Mucosa of stomach (tissue), 1 donor: ENCODE measurements at regions not wholly inside any gene's neighbourhood (a gene's known extent, or its start where the extent isn't known, plus 50 kb on each side); places are given as distances from the start of the nearest gene placed in this dataset.
"Not testable (repeated sequence)": the region's sequence is repeated elsewhere in the genome, so short reads cannot be mapped to it uniquely, and the experiment has no call there.

ENCODE experiments used
- H3K27me3 ChIP-seq: one replicate; pipeline ENCODE4 v1.7.0; 2013; ENCODE audit warnings: mild to moderate bottlenecking, low read length; ENCODE audit not compliant: control insufficient read depth, insufficient read depth
- H3K36me3 ChIP-seq: one replicate; pipeline ENCODE4 v1.7.0; 2013; ENCODE audit warnings: low read length; ENCODE audit not compliant: control insufficient read depth, insufficient read depth
- H3K4me1 ChIP-seq: one replicate; pipeline ENCODE4 v1.7.0; 2013; ENCODE audit warnings: mild to moderate bottlenecking, low read length; ENCODE audit not compliant: control insufficient read depth, insufficient read depth
- H3K4me3 ChIP-seq: one replicate; pipeline ENCODE4 v1.7.0; 2013; ENCODE audit warnings: low read length
- H3K9ac ChIP-seq: one replicate; pipeline ENCODE4 v1.7.0; 2013; ENCODE audit warnings: mild to moderate bottlenecking, low read length, moderate library complexity
- H3K9me3 ChIP-seq: one replicate; pipeline ENCODE4 v1.7.0; 2013; ENCODE audit warnings: mild to moderate bottlenecking, low read length, moderate library complexity; ENCODE audit not compliant: control insufficient read depth
- donor health status: Pancreatic carcinoma.

DNA sequence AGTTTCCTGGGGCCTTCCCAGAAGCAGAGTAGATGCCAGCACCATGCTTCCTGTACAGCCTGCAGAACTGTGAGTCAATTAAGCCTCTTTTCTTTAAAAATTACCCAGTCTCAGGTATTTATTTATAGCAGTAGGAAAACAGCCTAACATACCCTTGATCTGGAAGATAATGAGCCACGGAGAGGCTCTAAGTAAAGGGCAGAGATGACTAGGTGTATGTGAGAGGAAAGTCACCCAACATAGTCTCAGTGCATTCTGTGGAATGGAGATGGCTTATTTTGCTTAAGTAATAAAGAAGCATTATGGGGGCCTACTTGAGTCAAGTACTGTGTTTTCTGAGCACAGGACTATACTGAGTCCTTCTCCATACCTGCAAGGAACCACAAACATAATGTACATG is 199.5 kb downstream of the CPEB2 start:
- Histone ChIP-seq H3K4me3 (no peak overlapping the region), H3K9me3 (no peaks in the 10 kb centered on the region), H3K9ac (no peak overlapping the region), H3K27me3 (no peaks in the 10 kb centered on the region), H3K36me3 (no peaks in the 10 kb centered on the region), H3K4me1 (no peaks in the 10 kb centered on the region)

DNA sequence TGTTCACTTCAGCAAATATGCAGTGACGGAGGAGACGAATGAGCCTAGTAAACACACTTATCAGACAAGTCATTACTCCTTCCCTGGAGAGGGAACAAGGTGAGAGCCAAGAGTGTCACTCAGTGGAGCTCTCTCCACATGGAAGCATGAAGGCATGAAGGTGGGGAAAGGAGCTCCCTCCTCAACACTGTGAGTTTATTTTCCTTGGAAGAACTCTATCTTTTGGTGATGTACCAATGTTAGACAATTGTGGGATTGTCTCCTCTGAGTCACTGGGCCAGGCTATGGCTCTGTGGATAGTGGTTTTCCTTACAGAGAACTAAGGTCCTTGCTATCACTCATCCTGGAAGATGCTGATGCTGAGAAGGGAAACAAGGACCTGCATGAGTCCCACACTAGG is 200.2 kb downstream of the CPEB2 start:
- Histone ChIP-seq H3K4me3 (no peak overlapping the region), H3K4me1 (no peaks in the 10 kb centered on the region), H3K9ac (no peak overlapping the region), H3K9me3 (no peaks in the 10 kb centered on the region), H3K36me3 (no peaks in the 10 kb centered on the region), H3K27me3 (no peaks in the 10 kb centered on the region)

DNA sequence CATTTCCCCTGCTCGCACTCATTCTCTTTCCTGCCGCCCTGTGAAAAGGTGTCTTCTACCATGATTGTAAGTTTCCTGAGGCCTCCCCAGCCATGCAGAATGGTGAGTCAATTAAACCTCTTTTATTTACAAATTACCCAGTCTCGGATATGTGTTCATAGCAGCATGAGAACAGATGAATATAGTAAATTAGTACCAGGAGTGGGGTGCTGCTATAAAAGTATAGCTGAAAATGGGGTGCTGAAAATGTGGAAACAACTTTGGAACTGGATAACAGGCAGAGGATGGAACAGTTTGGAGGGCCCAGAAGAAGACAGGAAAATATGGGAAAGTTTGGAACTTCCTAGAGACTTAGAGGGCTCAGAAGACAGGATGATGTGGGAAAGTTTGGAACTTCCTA is 204.2 kb downstream of the CPEB2 start:
- H3K4me3 ChIP-seq, H3K9me3 ChIP-seq, H3K9ac ChIP-seq, H3K27me3 ChIP-seq, H3K4me1 ChIP-seq, H3K36me3 ChIP-seq: not testable (repeated sequence)

DNA sequence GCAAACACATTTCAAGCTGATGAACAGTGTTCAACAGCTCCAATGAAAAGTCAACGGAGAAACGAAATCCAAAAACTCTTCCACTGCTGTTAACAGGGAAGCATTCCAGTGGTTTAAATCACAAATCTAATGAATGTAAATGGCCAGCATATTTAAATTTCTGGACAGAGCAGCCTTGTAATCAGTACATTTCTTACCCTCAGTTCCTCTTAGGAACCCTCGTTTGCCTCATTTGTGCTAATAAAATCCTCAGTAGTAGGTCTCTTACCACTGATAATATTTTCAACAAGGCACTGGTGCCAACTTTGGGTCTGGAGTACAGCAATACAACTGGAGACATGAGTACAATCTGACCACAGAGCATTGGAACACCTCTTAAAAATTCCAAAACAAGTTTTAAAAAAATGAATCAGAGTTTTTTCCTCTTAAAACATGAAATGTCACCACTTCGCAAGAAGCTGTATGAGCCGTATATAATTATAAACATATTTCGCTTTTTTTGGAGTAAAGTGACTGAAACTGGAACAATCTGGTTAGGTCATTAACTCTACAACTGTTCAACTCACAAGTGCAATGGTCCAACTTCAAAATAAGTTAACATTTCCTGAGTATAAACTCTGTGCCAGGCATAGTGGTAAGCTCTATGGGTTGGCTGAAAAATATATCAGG is 211.2 kb downstream of the CPEB2 start:
- Histone ChIP-seq H3K4me1 (no peaks in the 10 kb centered on the region), H3K36me3 (no peaks in the 10 kb centered on the region), H3K9me3 (no peaks in the 10 kb centered on the region), H3K4me3 (no peak overlapping the region), H3K27me3 (no peaks in the 10 kb centered on the region), H3K9ac (no peak overlapping the region)

DNA sequence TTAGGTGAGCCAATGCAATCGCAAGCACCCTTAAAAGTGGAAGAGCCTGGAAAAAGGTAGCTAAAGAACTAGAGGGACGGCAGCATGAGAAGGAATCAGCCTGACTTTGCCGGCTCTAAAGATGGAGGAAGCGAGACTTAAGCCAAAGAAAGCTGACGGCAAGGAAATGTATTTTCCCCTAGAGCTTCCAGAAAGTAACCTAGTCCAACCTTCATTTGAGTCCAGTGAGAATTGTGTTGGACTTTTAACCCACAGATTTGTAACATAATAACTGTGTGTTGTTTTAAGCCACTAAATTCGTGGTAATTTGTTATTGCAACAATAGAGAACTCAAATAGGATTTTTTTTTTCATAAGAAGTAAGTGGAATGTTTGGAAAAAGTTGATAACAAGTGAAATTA is 212.7 kb upstream of the C1QTNF7 start:
- Histone ChIP-seq H3K36me3 (no peaks in the 10 kb centered on the region), H3K4me1 (no peaks in the 10 kb centered on the region), H3K4me3 (no peak overlapping the region), H3K27me3 (no peaks in the 10 kb centered on the region), H3K9me3 (no peaks in the 10 kb centered on the region), H3K9ac (no peak overlapping the region)

DNA sequence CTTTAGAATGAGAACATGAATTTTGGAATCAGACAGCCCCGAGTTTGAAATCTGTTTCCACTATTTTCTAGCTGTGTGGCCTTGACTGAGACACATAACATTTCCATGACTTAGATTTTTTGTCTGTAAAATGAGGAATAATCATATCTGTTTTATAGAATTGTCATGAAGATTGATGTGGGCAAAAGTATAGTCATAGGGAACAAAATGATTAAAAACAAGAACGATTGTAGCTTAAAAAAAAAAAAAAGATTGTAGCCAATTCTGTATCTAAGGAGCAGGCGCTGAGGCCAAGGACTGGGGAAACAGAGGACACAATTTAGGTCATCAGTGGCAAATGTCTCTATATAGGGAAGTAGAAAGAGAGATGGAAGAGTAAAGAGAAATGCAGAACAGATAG is 201.6 kb upstream of the C1QTNF7 start:
- H3K9me3 ChIP-seq = no peaks in the 10 kb centered on the region
- no peaks in the 10 kb centered on the region for H3K4me1 ChIP-seq
- H3K9ac ChIP-seq = no peak overlapping the region
- H3K4me3 ChIP-seq = no peak overlapping the region
- H3K27me3 ChIP-seq = no peaks in the 10 kb centered on the region
- H3K36me3 ChIP-seq = no peaks in the 10 kb centered on the region

DNA sequence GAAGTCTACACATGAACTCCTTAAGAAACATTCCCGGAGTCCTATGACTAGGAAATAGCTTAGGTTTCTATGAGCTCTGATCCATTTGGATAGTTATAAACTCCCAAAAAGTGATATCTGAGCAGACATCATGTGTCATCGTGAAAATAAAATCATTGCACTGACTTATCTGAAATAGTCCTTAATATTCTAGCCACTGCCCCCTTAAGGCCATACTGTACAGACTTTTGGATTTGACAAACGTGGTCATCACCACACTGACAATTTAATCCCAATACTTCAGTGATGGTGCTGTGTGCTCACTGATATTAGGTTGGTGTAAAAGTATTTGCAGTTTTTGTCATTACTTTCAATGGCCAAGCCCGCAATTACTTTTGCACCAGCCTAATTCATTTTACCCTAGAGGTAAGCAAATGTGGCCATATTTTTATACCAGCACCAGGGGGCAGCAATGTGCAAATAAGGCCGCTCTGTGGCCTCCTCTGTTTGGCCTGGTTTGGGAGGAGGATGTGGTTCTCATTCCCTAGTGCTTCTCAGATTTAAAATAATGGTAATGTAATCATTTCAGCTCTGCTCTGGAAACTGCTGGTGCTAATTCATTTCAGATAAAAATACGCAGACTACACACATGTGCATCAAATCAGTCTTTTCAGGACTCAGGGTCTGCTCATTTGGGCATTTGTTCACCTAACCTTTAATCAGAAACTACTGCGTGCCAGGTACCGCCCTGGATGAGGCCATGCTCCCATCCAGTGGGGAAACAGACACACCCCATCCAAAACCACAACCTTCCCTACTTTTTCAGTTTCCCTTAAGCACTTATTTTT is 196.4 kb upstream of the C1QTNF7 start:
- Histone ChIP-seq H3K4me3 (no peak overlapping the region), H3K27me3 (no peaks in the 10 kb centered on the region), H3K36me3 (no peaks in the 10 kb centered on the region), H3K9ac (no peak overlapping the region), H3K4me1 (no peaks in the 10 kb centered on the region), H3K9me3 (no peaks in the 10 kb centered on the region)

DNA sequence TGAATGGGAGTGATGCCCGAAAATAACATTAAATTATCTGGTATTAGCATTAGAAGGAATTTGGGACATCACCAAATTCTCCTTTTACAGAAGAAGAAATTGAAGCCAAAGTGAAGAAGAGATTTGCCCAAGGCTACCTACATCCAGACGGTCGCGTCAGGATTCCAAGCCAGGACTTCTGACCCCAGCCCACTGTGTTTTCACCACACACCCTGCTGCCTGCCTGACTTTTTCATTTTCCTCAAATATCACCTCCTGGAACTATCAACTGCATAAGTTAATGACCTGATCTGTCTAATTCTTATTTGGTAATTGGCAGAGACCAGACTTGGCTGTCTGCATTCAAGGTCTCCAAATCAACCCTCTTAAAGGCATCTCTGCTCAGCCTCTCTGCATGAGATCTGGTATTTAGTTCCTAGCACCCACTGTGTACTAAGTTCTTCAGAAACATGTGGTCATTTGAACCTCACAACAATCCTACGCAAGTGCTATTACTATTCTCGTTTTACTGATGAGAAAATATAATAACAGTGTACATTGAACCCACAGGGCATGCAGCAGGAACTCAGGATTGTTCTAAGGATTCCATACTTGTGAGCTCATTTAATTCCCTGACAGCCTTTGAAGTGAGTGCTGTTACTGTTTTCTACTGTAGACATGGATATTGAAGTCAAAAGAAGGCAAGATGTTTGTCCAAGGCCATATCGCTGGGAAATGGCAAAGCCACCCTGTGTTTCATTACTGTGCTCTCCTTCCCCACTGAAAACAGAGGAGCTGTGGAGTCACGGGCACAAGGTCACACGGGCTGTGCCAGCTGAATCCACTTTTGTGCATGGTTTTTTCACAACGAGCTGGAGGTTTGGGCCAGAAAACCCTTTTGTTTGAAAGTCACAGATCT is 195.2 kb upstream of the C1QTNF7 start:
- H3K9ac ChIP-seq = no peak overlapping the region
- no peak overlapping the region for H3K4me3 ChIP-seq

DNA sequence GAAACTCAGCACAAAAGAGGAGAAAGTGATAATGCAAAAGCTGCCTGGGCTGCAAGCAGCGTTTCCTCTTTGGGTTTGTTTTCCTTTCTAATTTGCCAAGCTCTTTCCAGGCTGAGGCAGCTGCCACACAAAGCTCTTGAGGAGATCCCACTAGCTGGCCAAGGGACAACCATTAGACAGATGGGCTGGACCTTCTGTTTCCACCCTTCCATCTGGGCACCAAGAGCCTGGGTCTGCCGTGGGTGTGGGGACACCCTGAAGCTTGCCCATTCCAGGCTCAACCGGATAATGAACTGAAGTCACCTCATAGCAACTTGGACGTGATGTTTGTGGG is 194.6 kb upstream of the C1QTNF7 start:
- no peak overlapping the region for H3K4me3 ChIP-seq
- H3K4me1 ChIP-seq = no peaks in the 10 kb centered on the region
- H3K27me3 ChIP-seq = no peaks in the 10 kb centered on the region
- no peaks in the 10 kb centered on the region for H3K9me3 ChIP-seq
- no peak overlapping the region for H3K9ac ChIP-seq
- H3K36me3 ChIP-seq = no peaks in the 10 kb centered on the region

More for the DNA sequence above, 195.2 kb upstream of the C1QTNF7 start:
- Histone ChIP-seq H3K27me3 (no peaks in the 10 kb centered on the region), H3K4me1 (no peaks in the 10 kb centered on the region), H3K9me3 (no peaks in the 10 kb centered on the region), H3K36me3 (no peaks in the 10 kb centered on the region)

DNA sequence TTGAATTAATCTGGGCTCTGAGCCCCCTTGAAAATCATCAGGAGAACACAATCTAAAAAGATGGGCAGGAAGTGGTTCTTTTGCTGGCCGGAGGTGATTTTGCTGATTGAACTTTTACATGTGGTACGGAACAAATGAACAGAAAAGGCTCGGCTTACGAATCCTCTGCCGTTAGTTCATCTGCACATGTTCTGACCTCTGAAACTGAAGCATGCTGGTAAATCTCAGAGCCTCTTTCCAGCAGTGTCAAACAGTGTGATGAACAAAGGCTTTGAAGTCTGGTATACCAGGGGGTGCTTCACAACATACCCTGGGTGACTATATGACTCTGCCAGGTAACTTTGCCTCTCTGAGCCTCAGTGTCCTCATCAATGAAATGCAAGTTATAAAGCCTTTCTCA is 194.2 kb upstream of the C1QTNF7 start:
- Histone ChIP-seq H3K4me1 (no peaks in the 10 kb centered on the region), H3K27me3 (no peaks in the 10 kb centered on the region), H3K4me3 (no peak overlapping the region), H3K9ac (no peak overlapping the region), H3K9me3 (no peaks in the 10 kb centered on the region), H3K36me3 (no peaks in the 10 kb centered on the region)

DNA sequence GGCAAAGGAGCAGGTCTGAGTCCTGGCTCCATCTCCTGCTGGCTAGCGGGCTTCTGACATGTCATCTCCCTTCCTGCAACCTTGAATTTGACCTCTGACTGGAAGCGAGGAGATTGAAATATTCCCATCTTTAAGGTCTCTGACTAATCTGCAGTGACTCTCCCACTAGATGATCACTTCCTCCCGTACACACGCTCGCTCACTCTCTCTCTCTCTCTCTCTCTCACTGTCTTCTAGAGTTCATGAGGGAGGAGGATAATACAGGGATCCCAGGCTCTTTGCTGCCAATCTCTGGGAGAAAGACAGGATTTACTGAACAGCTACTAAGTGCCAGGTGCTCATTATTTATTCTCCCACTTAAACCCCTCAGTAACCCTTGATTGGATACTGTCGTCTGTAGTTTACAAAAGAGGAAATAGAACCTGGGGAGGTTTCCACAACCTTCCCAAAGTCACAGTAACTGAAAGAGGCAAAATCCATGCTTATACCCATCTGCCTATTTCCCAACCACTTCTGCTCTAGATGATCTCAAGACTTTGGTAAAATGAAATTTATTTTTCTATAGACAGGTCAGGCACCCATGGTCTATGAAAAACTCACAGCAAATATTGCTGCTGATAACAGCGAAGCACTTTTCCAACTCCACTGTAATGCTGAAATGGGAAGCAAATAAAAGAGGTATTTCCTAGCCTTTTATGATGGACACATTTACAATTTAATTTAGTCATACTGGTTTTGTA is 193.5 kb upstream of the C1QTNF7 start:
- Histone ChIP-seq H3K9me3 (no peaks in the 10 kb centered on the region), H3K36me3 (no peaks in the 10 kb centered on the region), H3K27me3 (no peaks in the 10 kb centered on the region), H3K9ac (no peak overlapping the region), H3K4me1 (no peaks in the 10 kb centered on the region), H3K4me3 (no peak overlapping the region)

DNA sequence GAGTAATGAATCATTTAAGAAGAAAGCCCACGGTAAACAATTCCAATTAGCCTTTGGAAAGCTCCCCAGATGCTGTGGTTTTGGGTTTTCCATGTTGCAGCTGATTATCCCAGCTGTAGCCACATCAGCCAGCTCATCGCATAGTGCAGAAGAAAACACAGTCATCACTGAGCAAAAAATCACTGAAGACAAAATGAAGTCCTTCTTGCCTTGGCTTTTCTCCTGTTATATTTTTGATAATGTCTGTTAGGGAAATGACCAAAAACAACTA is 193.0 kb upstream of the C1QTNF7 start:
- no peak overlapping the region for H3K4me3 ChIP-seq
- H3K4me1 ChIP-seq = no peaks in the 10 kb centered on the region
- no peaks in the 10 kb centered on the region for H3K27me3 ChIP-seq
- H3K9me3 ChIP-seq = no peaks in the 10 kb centered on the region
- no peak overlapping the region for H3K9ac ChIP-seq
- H3K36me3 ChIP-seq = no peaks in the 10 kb centered on the region
